ENCODE measurements at regions not wholly inside any gene's neighbourhood (a gene's known extent, or its start where the extent isn't known, plus 50 kb on each side); places are given as distances from the start of the nearest gene placed in this dataset.

GRCh38 chr3:72109327-72110259, 324.6 kb upstream of the PROK2 start:
- no peak for TF ChIP-seq CTCF (IDR thresholded peaks at IDR 0.05)
- TF ChIP-seq POLR2AphosphoS5 (IDR thresholded peaks at IDR 0.05; ENCODE audit: low read depth, low read length), result no peak
